Omental fat pad (tissue), 3 donors: ENCODE measurements at regions not wholly inside any gene's neighbourhood (a gene's known extent, or its start where the extent isn't known, plus 50 kb on each side); places are given as distances from the start of the nearest gene placed in this dataset.

Experiments
- ATAC-seq: fragments of 150-250 bp; one replicate; pipeline ENCODE4 v1.9.1; 2016; ENCODE audit warnings: mild to moderate bottlenecking, moderate library complexity; ENCODE audit not compliant: low FRiP score
- DNase-seq: peaks from one replicate; pipeline ENCODE4 v3.0.0-alpha.2; 2019; ENCODE audit warnings: low spot score
- TF ChIP-seq, protein P1 (sequence below), 3 donors: fragments of 450-650 bp; IDR thresholded peaks; one replicate each; pipeline ENCODE4 v1.5.1; 2016 to 2017; ENCODE audit warnings: antibody characterized with exemption in 3 of 3, mild to moderate bottlenecking in 3 of 3, moderate library complexity in 2 of 3

DNA sequence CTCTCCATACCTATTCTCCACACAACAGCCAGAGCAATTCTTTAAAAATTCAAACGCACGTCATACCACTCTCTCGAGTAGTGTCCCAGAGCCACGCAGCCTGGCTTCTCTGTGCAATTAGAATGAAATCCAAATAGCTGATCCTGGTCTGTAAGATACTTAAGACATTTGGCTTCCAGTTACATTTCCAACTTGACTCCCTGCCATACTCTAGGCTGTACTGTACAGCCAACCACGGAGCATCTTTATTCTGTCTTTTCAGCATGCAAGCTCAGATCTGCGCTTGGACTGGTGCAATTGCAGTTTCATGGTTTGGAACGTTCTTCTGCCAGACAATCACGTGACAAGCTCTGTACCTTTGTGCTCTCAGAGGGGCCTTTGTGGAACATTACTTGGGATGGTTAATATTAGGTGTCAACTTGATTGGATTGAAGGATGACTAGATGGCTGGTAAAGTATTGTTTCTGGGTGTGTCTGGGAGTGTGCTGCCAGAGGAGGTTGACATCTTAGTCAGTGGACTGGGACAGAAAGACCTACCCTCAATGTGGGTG, 325.6 kb downstream of the SOX11 start:
- ATAC-seq (no peak), DNase-seq (no peak)

DNA sequence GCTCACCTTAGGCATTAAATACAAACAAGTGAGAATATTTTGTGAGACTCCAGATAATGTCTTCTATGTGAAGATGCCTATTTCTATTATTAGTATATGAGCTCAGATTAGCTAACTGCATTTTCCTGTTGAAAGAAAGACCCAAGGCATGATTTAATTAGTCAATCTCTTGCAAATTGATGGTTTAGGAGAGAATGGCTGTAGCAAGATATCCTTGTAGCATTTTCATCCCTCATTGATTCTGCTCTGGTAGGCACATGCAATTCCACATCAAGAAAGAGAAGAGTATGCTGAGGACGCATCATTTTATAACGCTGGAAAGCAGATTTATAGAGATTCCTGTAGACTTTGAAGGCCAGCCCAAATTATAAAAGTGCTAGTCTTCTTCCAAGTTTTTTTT, 332.0 kb downstream of the SOX11 start:
- TF ChIP-seq, protein P1, sequence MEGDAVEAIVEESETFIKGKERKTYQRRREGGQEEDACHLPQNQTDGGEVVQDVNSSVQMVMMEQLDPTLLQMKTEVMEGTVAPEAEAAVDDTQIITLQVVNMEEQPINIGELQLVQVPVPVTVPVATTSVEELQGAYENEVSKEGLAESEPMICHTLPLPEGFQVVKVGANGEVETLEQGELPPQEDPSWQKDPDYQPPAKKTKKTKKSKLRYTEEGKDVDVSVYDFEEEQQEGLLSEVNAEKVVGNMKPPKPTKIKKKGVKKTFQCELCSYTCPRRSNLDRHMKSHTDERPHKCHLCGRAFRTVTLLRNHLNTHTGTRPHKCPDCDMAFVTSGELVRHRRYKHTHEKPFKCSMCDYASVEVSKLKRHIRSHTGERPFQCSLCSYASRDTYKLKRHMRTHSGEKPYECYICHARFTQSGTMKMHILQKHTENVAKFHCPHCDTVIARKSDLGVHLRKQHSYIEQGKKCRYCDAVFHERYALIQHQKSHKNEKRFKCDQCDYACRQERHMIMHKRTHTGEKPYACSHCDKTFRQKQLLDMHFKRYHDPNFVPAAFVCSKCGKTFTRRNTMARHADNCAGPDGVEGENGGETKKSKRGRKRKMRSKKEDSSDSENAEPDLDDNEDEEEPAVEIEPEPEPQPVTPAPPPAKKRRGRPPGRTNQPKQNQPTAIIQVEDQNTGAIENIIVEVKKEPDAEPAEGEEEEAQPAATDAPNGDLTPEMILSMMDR (IDR thresholded peaks at IDR 0.05) = no peak
- no peak for ATAC-seq
- DNase-seq = no peak

More for the DNA sequence above, 325.6 kb downstream of the SOX11 start:
- TF ChIP-seq, protein P1 (IDR thresholded peaks at IDR 0.05) = no peak

DNA sequence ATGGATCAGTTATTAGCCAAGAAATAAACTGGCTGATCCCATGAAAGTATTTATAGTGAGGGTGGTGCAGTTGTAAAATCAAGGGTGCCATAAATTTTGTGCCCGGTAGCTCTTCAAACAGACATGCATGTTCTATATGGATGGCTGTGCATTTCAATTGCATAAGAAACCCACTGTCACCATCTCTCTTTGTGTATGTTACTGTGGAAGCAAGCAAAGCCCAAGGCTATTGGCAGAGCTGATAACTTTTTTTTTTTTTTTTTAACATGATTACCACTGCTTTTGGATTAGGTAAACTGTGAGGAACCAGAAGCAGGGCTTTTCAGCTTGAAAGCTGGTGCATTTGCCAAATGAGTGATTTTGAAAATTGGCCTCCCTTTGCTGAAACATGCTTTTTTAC, 332.6 kb downstream of the SOX11 start:
- ATAC-seq (no peak), DNase-seq (no peak)
- TF ChIP-seq, protein P1 (IDR thresholded peaks at IDR 0.05) = no peak

DNA sequence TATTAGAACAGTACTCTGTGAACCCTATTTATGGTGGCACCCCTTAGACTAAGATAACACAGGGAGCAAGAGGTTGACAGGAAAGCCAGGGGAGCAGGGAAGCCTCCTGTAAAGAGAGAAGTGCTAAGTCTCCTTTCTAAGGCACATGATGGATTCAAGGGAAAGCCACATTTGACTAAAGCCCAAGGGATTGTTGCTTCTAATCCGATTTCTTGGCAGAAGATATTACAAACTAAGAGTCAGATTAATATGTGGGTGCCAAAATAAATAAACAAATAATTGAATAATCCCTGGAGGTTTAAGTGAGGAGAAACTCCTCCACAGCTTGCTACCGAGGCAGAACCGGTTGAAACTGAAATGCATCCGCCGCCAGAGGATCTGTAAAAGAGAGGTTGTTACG, 333.2 kb downstream of the SOX11 start:
- TF ChIP-seq, protein P1 (IDR thresholded peaks at IDR 0.05) = no peak
- ATAC-seq (no peak), DNase-seq (no peak)

DNA sequence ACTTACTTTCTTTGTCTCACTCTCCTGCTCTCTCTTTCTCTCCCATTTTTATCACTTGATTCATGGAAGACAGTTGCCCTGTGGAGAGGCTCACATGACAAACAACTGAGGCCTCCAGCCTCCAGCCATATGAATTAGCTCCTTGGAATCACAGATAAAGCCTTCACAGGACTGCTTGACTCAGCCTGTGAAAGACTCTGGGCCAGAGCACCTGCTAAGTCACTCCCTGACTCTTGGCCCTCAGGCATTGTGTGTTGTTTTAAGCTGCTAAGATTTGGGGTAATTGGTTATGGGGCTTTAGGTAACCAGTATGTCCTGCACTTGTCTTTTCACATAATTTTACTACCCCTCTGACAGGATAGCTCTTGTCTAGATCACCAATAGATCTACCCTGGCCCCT, 334.9 kb downstream of the SOX11 start:
- DNase-seq (no peak), ATAC-seq (no peak)
- TF ChIP-seq, protein P1 (IDR thresholded peaks at IDR 0.05) = no peak

DNA sequence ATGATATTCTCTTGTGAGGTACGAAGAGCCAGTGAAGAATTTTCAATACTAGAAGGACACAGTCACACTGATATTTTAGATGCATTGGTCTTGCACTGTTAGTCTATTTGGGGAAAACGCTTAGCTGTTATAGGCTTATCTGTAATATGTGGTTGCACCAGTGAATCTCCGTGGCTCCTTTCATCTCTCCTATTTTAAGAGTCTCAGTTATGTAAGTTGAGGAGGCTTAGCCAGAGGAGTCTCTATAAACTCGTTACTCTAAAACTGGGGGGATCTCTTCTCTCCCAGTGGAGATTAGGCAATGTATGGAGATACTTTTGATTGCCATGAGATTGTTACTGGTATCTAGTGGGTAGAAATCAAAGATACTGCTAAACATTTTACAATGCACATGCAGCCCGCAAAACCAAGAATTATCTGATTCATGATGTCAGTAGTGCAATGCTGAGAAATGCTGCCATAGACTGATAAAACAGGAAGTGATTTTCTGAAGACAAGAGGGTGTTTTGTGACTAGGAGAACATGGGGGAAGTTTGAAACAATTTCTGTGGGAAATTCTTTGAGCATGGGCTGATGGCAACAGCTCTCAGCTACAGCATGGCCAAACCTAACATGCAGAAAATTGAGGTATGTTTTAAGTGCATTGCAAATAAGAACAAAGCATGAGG, 339.1 kb downstream of the SOX11 start:
- DNase-seq (no peak), ATAC-seq (no peak)
- TF ChIP-seq, protein P1 (IDR thresholded peaks at IDR 0.05) = no peak

DNA sequence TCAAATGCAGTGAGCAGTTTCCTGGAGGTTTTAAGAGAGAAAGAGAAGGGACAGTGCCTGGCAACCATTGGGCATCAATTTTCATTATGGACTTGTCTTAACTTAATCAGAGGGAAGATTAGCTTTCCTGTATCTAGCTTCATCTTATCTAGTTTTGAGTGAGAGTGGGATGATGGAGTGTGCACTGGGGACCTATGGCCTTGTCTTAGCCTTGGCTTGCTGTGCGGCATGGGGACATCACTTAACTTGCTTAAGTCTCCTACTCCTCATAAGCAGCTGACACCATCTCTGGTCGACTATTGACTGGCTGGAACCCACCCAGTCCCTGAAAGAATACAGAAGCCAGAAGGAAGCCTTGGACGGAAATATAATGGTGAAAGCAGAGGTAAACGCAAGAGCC, 344.0 kb downstream of the SOX11 start:
- TF ChIP-seq, protein P1 (IDR thresholded peaks at IDR 0.05) = no peak
- no peak for ATAC-seq

More for the DNA sequence above, 344.0 kb downstream of the SOX11 start:
- no peak for DNase-seq
